ENCODE measurements at regions not wholly inside any gene's neighbourhood (a gene's known extent, or its start where the extent isn't known, plus 50 kb on each side); places are given as distances from the start of the nearest gene placed in this dataset.

DNA sequence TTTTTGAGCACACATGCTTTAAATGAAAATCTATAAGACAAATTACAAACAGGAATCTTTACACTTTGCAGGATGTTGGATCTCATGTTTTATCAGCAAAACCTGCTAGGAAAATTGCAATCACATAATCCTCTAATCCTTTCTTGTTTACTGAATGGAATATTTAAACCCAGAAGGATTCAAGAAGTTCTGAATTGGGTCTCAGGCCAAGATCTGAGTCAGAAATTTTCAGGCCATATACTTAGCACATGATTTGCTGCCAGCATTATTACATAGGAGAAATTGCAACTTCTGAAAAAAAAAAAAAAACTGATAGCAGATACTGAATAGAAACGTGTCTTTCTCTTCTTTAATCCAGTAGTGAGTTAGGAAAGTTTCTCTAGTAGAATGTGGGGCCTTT, 1005.3 kb upstream of the POT1 start:
- TF ChIP-seq, protein P1, sequence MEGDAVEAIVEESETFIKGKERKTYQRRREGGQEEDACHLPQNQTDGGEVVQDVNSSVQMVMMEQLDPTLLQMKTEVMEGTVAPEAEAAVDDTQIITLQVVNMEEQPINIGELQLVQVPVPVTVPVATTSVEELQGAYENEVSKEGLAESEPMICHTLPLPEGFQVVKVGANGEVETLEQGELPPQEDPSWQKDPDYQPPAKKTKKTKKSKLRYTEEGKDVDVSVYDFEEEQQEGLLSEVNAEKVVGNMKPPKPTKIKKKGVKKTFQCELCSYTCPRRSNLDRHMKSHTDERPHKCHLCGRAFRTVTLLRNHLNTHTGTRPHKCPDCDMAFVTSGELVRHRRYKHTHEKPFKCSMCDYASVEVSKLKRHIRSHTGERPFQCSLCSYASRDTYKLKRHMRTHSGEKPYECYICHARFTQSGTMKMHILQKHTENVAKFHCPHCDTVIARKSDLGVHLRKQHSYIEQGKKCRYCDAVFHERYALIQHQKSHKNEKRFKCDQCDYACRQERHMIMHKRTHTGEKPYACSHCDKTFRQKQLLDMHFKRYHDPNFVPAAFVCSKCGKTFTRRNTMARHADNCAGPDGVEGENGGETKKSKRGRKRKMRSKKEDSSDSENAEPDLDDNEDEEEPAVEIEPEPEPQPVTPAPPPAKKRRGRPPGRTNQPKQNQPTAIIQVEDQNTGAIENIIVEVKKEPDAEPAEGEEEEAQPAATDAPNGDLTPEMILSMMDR (IDR thresholded peaks at IDR 0.05): no peak
- TF ChIP-seq POLR2A (IDR thresholded peaks at IDR 0.05): no peak
